Liver (tissue), 3 donors: ENCODE measurements at regions not wholly inside any gene's neighbourhood (a gene's known extent, or its start where the extent isn't known, plus 50 kb on each side); places are given as distances from the start of the nearest gene placed in this dataset.

Experiments
- ATF3 ChIP-seq: IDR thresholded peaks from 2 replicates; pipeline ENCODE4 v1.6.1; 2016; ENCODE audit warnings: antibody characterized with exemption
- EGR1 ChIP-seq, 2 donors: IDR thresholded peaks; 2 replicates each; pipeline ENCODE4 v1.6.1; 2016 to 2018; ENCODE audit warnings: antibody characterized with exemption in 2 of 2, low read depth in 2 of 2
- FOXA1 ChIP-seq: IDR thresholded peaks from 2 replicates; pipeline ENCODE4 v1.6.1; 2016; ENCODE audit warnings: antibody characterized with exemption
- GABPA ChIP-seq, 2 donors: IDR thresholded peaks in 1 of 2; conservative IDR thresholded peaks in 1 of 2; 2 replicates each; pipeline ENCODE4 v1.6.1; 2016; ENCODE audit warnings: antibody characterized with exemption in 2 of 2, mild to moderate bottlenecking in 1 of 2, moderate library complexity in 1 of 2
- NR2F2 ChIP-seq: IDR thresholded peaks from 2 replicates; pipeline ENCODE4 v1.6.1; 2016; ENCODE audit warnings: antibody characterized with exemption
- RAD21 ChIP-seq, 2 donors: IDR thresholded peaks; 2 replicates each; pipeline ENCODE4 v1.6.1; 2016; ENCODE audit warnings: antibody characterized with exemption in 2 of 2, mild to moderate bottlenecking in 2 of 2
- REST ChIP-seq: IDR thresholded peaks from 2 replicates; pipeline ENCODE4 v1.6.1; 2016; ENCODE audit warnings: antibody characterized with exemption, mild to moderate bottlenecking
- RXRA ChIP-seq, 2 donors: IDR thresholded peaks; 2 replicates each; pipeline ENCODE4 v1.6.1; 2017 to 2018; ENCODE audit warnings: antibody characterized with exemption in 2 of 2, mild to moderate bottlenecking in 1 of 2
- SP1 ChIP-seq: IDR thresholded peaks from 2 replicates; pipeline ENCODE4 v1.6.1; 2018; ENCODE audit warnings: antibody characterized with exemption, mild to moderate bottlenecking
- TAF1 ChIP-seq: conservative IDR thresholded peaks from 2 replicates; pipeline ENCODE4 v1.6.1; 2016; ENCODE audit warnings: antibody characterized with exemption, mild to moderate bottlenecking
- YY1 ChIP-seq: IDR thresholded peaks from 2 replicates; pipeline ENCODE4 v1.6.1; 2016; ENCODE audit warnings: antibody characterized with exemption, mild to moderate bottlenecking
- ZBTB33 ChIP-seq: IDR thresholded peaks from 2 replicates; pipeline ENCODE4 v1.6.1; 2016; ENCODE audit warnings: antibody characterized with exemption
- TF ChIP-seq, protein P1 (sequence below): fragments of 150-350 bp; IDR thresholded peaks from 2 replicates; pipeline ENCODE4 v1.5.1; 2017; ENCODE audit warnings: improper control_type of control experiment, low read depth, low read length; ENCODE audit not compliant: missing input control
- donor health status: healthy.
- donor health status: healthy.

DNA sequence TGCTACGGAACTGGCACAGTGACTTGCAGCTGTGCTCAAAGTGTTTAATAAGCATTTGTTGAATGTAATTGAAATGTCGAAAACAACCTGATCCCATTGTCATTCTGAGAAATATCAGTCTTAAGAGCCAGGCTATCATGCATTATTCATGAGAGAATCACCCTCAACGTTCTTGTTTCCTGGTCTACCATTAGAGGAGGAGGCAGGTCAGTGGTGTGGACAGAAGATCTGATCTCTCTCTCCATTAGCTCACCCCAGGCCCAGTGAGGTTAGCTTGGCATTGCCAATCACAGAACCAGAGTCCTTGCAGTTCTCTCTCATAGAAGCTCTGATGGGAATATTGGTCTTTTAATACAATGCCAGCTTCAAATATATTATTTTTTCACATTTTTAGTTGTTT lies 121.1 kb upstream of the SPON1 start:
- TF ChIP-seq REST (no peak), RXRA (IDR thresholded peaks at IDR 0.05) (no peak), RAD21 (IDR thresholded peaks at IDR 0.05) (no peak), EGR1 (IDR thresholded peaks at IDR 0.05; ENCODE audit: low read depth in 2 of 2) (no peak), YY1 (no peak), TAF1 (no peak), SP1 (no peak), ATF3 (no peak), GABPA (IDR thresholded peaks at IDR 0.05 in 1 of 2, conservative IDR thresholded peaks at IDR 0.05 in 1 of 2) (no peak), FOXA1 (no peak), ZBTB33 (no peak), NR2F2 (no peak)
- TF ChIP-seq, protein P1, sequence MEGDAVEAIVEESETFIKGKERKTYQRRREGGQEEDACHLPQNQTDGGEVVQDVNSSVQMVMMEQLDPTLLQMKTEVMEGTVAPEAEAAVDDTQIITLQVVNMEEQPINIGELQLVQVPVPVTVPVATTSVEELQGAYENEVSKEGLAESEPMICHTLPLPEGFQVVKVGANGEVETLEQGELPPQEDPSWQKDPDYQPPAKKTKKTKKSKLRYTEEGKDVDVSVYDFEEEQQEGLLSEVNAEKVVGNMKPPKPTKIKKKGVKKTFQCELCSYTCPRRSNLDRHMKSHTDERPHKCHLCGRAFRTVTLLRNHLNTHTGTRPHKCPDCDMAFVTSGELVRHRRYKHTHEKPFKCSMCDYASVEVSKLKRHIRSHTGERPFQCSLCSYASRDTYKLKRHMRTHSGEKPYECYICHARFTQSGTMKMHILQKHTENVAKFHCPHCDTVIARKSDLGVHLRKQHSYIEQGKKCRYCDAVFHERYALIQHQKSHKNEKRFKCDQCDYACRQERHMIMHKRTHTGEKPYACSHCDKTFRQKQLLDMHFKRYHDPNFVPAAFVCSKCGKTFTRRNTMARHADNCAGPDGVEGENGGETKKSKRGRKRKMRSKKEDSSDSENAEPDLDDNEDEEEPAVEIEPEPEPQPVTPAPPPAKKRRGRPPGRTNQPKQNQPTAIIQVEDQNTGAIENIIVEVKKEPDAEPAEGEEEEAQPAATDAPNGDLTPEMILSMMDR = no peak
